GM23338 (cell line): ENCODE measurements at regions not wholly inside any gene's neighbourhood (a gene's known extent, or its start where the extent isn't known, plus 50 kb on each side); places are given as distances from the start of the nearest gene placed in this dataset.

Source experiments
- ATAC-seq: fragments of 200-7000 bp; cut with Tn5 transposase; 3 replicates; pipeline ENCODE4 v1.9.1; 2020
- DNase-seq: peaks from one replicate; pipeline ENCODE4 v3.0.0-alpha.2; 2015; ENCODE audit warnings: low spot score
- H2AFZ ChIP-seq: fragments of 200-600 bp; sonication (generic); 2 replicates; pipeline ENCODE4 v1.8.0; 2016; ENCODE audit warnings: antibody characterized with exemption, mild to moderate bottlenecking, moderate library complexity
- H3F3A ChIP-seq: fragments of 200-600 bp; sonication (generic); replicated peaks from 2 replicates; pipeline ENCODE4 v1.8.0; 2017; ENCODE audit warnings: antibody characterized with exemption, mixed run types, low read depth
- H3K27ac ChIP-seq: fragments of 200-600 bp; sonication (generic); 2 replicates; pipeline ENCODE4 v1.6.1; 2016; ENCODE audit warnings: low read depth
- H3K27me3 ChIP-seq: fragments of 200-600 bp; sonication (generic); 2 replicates; pipeline ENCODE4 v1.8.0; 2016; ENCODE audit warnings: mild to moderate bottlenecking, mixed run types, moderate library complexity; ENCODE audit not compliant: insufficient read depth
- H3K36me3 ChIP-seq: fragments of 200-600 bp; sonication (generic); 2 replicates; pipeline ENCODE4 v1.8.0; 2016; ENCODE audit warnings: mild to moderate bottlenecking; ENCODE audit not compliant: insufficient read depth
- H3K4me1 ChIP-seq: fragments of 200-600 bp; sonication (generic); 2 replicates; pipeline ENCODE4 v1.8.0; 2016; ENCODE audit warnings: mild to moderate bottlenecking, moderate library complexity; ENCODE audit not compliant: insufficient read depth
- H3K4me2 ChIP-seq: fragments of 200-600 bp; sonication (generic); 2 replicates; pipeline ENCODE4 v1.7.1; 2017; ENCODE audit warnings: mixed run types
- H3K4me3 ChIP-seq: fragments of 200-600 bp; sonication (generic); 2 replicates; pipeline ENCODE4 v1.6.1; 2016; ENCODE audit warnings: mixed run types
- H3K79me2 ChIP-seq: fragments of 200-600 bp; sonication (generic); replicated peaks from 2 replicates; pipeline ENCODE4 v1.8.0; 2017; ENCODE audit warnings: mild to moderate bottlenecking; ENCODE audit not compliant: insufficient read depth
- H3K9me2 ChIP-seq: fragments of 200-600 bp; sonication (generic); 2 replicates; pipeline ENCODE4 v1.8.0; 2017; ENCODE audit not compliant: insufficient read depth
- H4K20me1 ChIP-seq: fragments of 200-600 bp; sonication (generic); replicated peaks from 2 replicates; pipeline ENCODE4 v1.8.0; 2017; ENCODE audit warnings: mild to moderate bottlenecking; ENCODE audit not compliant: insufficient read depth
- H3K27ac Mint-ChIP-seq: 2 replicates; pipeline ENCODE4 v1.8.0; 2020; ENCODE audit warnings: inconsistent platforms, mild to moderate bottlenecking, moderate library complexity, mixed read lengths
- H3K27me3 Mint-ChIP-seq: 3 replicates; pipeline ENCODE4 v1.8.0; 2022; ENCODE audit warnings: low read depth, mild to moderate bottlenecking, moderate library complexity, mixed read lengths, inconsistent platforms; ENCODE audit not compliant: insufficient read depth, poor library complexity
- H3K36me3 Mint-ChIP-seq: 3 replicates; pipeline ENCODE4 v1.8.0; 2021; ENCODE audit warnings: low read depth, mild to moderate bottlenecking, inconsistent platforms, moderate library complexity, mixed read lengths
- H3K4me1 Mint-ChIP-seq: 3 replicates; pipeline ENCODE4 v1.8.0; 2020; ENCODE audit warnings: mild to moderate bottlenecking, inconsistent platforms, mixed read lengths
- H3K4me3 Mint-ChIP-seq: 3 replicates; pipeline ENCODE4 v1.8.0; 2021; ENCODE audit warnings: moderate library complexity, mild to moderate bottlenecking, inconsistent platforms, mixed read lengths
- H3K9me3 Mint-ChIP-seq: 3 replicates; pipeline ENCODE4 v1.8.0; 2020; ENCODE audit warnings: moderate library complexity, mild to moderate bottlenecking, inconsistent platforms, mixed read lengths
- CREB1 ChIP-seq: fragments of 250-450 bp; sonication (Bioruptor Pico); IDR thresholded peaks from 2 replicates; pipeline ENCODE4 v1.5.0; 2020; ENCODE audit warnings: low read depth, mild to moderate bottlenecking, moderate library complexity
- EZH2 ChIP-seq: fragments of 200-600 bp; sonication (generic); IDR thresholded peaks from one replicate; pipeline ENCODE4 v1.8.0; 2017; ENCODE audit warnings: antibody characterized with exemption, mild to moderate bottlenecking, low read depth; ENCODE audit not compliant: unreplicated experiment
- NANOG ChIP-seq: IDR thresholded peaks from 2 replicates; pipeline ENCODE4 v1.6.1; 2016; ENCODE audit warnings: antibody characterized with exemption, borderline replicate concordance
- ZNF331 ChIP-seq: fragments of 250-450 bp; sonication (Bioruptor Pico); IDR thresholded peaks from 2 replicates; pipeline ENCODE4 v1.5.0; 2020; ENCODE audit warnings: low read depth, mild to moderate bottlenecking, moderate library complexity
- TF ChIP-seq, protein P1 (sequence below): fragments of 250-450 bp; sonication (Bioruptor Pico); IDR thresholded peaks from 2 replicates; pipeline ENCODE4 v1.5.0; 2020; ENCODE audit warnings: mild to moderate bottlenecking, moderate library complexity
- TF ChIP-seq, protein P2 (sequence below), 2 experiments: fragments of 200-600 bp in 1 of 2; sonication (generic) in 1 of 2; conservative IDR thresholded peaks; 2 replicates each; pipeline versions ENCODE4 v1.5.1 to v1.6.1; 2016 to 2017; ENCODE audit warnings: antibody characterized with exemption in 2 of 2, low read depth in 2 of 2, mild to moderate bottlenecking in 2 of 2, moderate library complexity in 1 of 2
- TF ChIP-seq, protein P3 (sequence below): IDR thresholded peaks from 2 replicates; pipeline ENCODE4 v1.6.1; 2016; ENCODE audit warnings: antibody characterized with exemption

DNA sequence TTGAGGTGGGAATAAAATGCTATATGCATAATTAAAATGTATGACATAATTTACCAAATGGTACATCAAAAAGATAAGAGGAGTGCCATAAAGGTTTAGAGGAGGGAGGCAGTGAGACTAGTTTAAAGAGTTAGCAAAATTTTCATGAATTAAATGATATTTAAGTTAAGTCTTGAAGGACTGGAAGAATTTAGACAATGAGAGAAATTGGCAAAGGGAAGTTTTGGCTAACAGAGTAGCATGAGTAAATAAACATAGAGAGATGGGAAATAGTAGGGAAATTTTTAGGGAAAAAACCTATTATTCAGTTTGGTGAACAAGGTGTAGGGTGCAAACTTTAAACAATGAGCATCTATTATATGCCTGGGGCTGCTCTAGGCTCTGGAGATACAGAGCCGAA lies 68.8 kb downstream of the CAVIN2 start (continued):
- TF ChIP-seq, protein P1, sequence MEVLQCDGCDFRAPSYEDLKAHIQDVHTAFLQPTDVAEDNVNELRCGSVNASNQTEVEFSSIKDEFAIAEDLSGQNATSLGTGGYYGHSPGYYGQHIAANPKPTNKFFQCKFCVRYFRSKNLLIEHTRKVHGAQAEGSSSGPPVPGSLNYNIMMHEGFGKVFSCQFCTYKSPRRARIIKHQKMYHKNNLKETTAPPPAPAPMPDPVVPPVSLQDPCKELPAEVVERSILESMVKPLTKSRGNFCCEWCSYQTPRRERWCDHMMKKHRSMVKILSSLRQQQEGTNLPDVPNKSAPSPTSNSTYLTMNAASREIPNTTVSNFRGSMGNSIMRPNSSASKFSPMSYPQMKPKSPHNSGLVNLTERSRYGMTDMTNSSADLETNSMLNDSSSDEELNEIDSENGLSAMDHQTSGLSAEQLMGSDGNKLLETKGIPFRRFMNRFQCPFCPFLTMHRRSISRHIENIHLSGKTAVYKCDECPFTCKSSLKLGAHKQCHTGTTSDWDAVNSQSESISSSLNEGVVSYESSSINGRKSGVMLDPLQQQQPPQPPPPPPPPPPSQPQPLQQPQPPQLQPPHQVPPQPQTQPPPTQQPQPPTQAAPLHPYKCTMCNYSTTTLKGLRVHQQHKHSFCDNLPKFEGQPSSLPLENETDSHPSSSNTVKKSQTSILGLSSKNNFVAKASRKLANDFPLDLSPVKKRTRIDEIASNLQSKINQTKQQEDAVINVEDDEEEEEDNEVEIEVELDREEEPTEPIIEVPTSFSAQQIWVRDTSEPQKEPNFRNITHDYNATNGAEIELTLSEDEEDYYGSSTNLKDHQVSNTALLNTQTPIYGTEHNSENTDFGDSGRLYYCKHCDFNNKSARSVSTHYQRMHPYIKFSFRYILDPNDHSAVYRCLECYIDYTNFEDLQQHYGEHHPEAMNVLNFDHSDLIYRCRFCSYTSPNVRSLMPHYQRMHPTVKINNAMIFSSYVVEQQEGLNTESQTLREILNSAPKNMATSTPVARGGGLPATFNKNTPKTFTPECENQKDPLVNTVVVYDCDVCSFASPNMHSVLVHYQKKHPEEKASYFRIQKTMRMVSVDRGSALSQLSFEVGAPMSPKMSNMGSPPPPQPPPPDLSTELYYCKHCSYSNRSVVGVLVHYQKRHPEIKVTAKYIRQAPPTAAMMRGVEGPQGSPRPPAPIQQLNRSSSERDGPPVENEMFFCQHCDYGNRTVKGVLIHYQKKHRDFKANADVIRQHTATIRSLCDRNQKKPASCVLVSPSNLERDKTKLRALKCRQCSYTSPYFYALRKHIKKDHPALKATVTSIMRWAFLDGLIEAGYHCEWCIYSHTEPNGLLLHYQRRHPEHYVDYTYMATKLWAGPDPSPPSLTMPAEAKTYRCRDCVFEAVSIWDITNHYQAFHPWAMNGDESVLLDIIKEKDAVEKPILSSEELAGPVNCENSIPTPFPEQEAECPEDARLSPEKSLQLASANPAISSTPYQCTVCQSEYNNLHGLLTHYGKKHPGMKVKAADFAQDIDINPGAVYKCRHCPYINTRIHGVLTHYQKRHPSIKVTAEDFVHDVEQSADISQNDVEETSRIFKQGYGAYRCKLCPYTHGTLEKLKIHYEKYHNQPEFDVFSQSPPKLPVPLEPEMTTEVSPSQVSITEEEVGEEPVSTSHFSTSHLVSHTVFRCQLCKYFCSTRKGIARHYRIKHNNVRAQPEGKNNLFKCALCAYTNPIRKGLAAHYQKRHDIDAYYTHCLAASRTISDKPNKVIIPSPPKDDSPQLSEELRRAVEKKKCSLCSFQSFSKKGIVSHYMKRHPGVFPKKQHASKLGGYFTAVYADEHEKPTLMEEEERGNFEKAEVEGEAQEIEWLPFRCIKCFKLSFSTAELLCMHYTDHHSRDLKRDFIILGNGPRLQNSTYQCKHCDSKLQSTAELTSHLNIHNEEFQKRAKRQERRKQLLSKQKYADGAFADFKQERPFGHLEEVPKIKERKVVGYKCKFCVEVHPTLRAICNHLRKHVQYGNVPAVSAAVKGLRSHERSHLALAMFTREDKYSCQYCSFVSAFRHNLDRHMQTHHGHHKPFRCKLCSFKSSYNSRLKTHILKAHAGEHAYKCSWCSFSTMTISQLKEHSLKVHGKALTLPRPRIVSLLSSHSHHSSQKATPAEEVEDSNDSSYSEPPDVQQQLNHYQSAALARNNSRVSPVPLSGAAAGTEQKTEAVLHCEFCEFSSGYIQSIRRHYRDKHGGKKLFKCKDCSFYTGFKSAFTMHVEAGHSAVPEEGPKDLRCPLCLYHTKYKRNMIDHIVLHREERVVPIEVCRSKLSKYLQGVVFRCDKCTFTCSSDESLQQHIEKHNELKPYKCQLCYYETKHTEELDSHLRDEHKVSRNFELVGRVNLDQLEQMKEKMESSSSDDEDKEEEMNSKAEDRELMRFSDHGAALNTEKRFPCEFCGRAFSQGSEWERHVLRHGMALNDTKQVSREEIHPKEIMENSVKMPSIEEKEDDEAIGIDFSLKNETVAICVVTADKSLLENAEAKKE = no peak
- no peak for TF ChIP-seq CREB1 (CRISPR knock-in tag)
- TF ChIP-seq NANOG = no peak

DNA sequence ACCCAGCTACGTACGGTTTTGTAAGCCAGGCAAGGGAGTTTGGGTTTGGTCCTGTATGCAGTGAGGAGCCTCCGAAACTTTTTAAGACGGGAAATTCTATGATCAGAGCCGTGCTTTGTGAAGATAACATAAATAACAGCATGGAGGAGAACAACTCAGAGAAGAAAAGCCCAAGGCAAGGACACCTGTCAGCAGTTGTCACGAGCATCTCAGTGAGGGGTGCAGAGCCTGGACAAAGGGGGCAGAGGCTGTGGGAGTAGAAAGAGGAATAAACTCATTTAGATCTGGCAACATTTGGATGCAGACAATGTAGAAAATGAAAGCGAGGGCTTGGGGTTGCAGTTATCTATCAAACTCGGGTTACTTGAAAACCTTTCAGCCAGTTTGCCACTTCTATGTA lies 64.5 kb downstream of the CAVIN2 start:
- no peaks in the 10 kb centered on the region for H3K4me1 ChIP-seq
- no peaks in the 10 kb centered on the region for H3K27me3 ChIP-seq
- H2AFZ ChIP-seq = no peak overlapping the region
- H3K27ac Mint-ChIP-seq = no peak overlapping the region
- H3K9me3 Mint-ChIP-seq = no peaks in the 10 kb centered on the region
- H3K27me3 Mint-ChIP-seq = no peaks in the 10 kb centered on the region
- H3K36me3 Mint-ChIP-seq = no peaks in the 10 kb centered on the region
- no peaks in the 10 kb centered on the region for H4K20me1 ChIP-seq
- DNase-seq = no peak
- no peak overlapping the region for H3K4me3 ChIP-seq
- H3K9me2 ChIP-seq = peaks cover 8% of the 10 kb centered on the region; the same call in 1 of the 2 replicates
- H3K36me3 ChIP-seq = no peaks in the 10 kb centered on the region
- H3K4me3 Mint-ChIP-seq = no peak overlapping the region
- no peak overlapping the region for H3K4me2 ChIP-seq
- no peaks in the 10 kb centered on the region for H3K79me2 ChIP-seq
- no peak overlapping the region for H3K27ac ChIP-seq
- H3K4me1 Mint-ChIP-seq = peaks cover 4% of the 10 kb centered on the region; the same call in 1 of the 3 replicates
- no peak for ATAC-seq
- no peaks in the 10 kb centered on the region for H3F3A ChIP-seq
- TF ChIP-seq, protein P1 = no peak
- TF ChIP-seq, protein P2, sequence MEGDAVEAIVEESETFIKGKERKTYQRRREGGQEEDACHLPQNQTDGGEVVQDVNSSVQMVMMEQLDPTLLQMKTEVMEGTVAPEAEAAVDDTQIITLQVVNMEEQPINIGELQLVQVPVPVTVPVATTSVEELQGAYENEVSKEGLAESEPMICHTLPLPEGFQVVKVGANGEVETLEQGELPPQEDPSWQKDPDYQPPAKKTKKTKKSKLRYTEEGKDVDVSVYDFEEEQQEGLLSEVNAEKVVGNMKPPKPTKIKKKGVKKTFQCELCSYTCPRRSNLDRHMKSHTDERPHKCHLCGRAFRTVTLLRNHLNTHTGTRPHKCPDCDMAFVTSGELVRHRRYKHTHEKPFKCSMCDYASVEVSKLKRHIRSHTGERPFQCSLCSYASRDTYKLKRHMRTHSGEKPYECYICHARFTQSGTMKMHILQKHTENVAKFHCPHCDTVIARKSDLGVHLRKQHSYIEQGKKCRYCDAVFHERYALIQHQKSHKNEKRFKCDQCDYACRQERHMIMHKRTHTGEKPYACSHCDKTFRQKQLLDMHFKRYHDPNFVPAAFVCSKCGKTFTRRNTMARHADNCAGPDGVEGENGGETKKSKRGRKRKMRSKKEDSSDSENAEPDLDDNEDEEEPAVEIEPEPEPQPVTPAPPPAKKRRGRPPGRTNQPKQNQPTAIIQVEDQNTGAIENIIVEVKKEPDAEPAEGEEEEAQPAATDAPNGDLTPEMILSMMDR (conservative IDR thresholded peaks at IDR 0.05; ENCODE audit: low read depth in 2 of 2) = no peak
- TF ChIP-seq EZH2 (no peak), ZNF331 (CRISPR knock-in tag) (no peak)
- TF ChIP-seq, protein P3, sequence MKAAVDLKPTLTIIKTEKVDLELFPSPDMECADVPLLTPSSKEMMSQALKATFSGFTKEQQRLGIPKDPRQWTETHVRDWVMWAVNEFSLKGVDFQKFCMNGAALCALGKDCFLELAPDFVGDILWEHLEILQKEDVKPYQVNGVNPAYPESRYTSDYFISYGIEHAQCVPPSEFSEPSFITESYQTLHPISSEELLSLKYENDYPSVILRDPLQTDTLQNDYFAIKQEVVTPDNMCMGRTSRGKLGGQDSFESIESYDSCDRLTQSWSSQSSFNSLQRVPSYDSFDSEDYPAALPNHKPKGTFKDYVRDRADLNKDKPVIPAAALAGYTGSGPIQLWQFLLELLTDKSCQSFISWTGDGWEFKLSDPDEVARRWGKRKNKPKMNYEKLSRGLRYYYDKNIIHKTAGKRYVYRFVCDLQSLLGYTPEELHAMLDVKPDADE = no peak
